Neural progenitor cell (in vitro differentiated cells): ENCODE measurements at regions not wholly inside any gene's neighbourhood (a gene's known extent, or its start where the extent isn't known, plus 50 kb on each side); places are given as distances from the start of the nearest gene placed in this dataset.

Source experiments
- DNase-seq: peaks from one replicate; pipeline ENCODE4 v3.0.0-alpha.2; 2016; ENCODE audit warnings: low spot score
- H2AFZ ChIP-seq: fragments of 200-600 bp; sonication (generic); replicated peaks from 2 replicates; pipeline ENCODE4 v1.6.1; 2016; ENCODE audit warnings: antibody characterized with exemption
- H3F3A ChIP-seq: fragments of 200-600 bp; sonication (generic); 2 replicates; pipeline ENCODE4 v1.6.1; 2016; ENCODE audit warnings: antibody characterized with exemption, low read depth
- H3K27ac ChIP-seq: fragments of 200-600 bp; sonication (generic); 2 replicates; pipeline ENCODE4 v1.5.1; 2016; ENCODE audit warnings: mild to moderate bottlenecking
- H3K27me3 ChIP-seq: fragments of 200-600 bp; sonication (generic); 2 replicates; pipeline ENCODE4 v1.6.1; 2016; ENCODE audit warnings: mild to moderate bottlenecking, moderate library complexity
- H3K36me3 ChIP-seq: fragments of 200-600 bp; sonication (generic); 2 replicates; pipeline ENCODE4 v1.5.1; 2016
- H3K4me1 ChIP-seq: fragments of 200-600 bp; sonication (generic); 2 replicates; pipeline ENCODE4 v1.6.1; 2016; ENCODE audit warnings: mixed run types
- H3K4me2 ChIP-seq: fragments of 200-600 bp; sonication (generic); 2 replicates; pipeline ENCODE4 v1.6.1; 2016
- H3K4me3 ChIP-seq: fragments of 200-600 bp; sonication (generic); 2 replicates; pipeline ENCODE4 v1.5.1; 2016
- H3K79me2 ChIP-seq: fragments of 200-600 bp; sonication (generic); 2 replicates; pipeline ENCODE4 v1.6.1; 2016; ENCODE audit warnings: low read depth
- H3K9ac ChIP-seq: fragments of 200-600 bp; sonication (generic); 2 replicates; pipeline ENCODE4 v1.6.1; 2016
- H3K9me3 ChIP-seq: fragments of 200-600 bp; sonication (generic); 2 replicates; pipeline ENCODE4 v1.5.1; 2016; ENCODE audit warnings: low read depth
- H4K20me1 ChIP-seq: fragments of 200-600 bp; sonication (generic); 2 replicates; pipeline ENCODE4 v1.6.1; 2016; ENCODE audit warnings: low read depth
- H3K27ac Mint-ChIP-seq: 3 replicates; pipeline ENCODE4 v1.8.0; 2021; ENCODE audit warnings: mixed read lengths
- H3K27me3 Mint-ChIP-seq: 2 replicates; pipeline ENCODE4 v1.8.0; 2022; ENCODE audit warnings: low read depth, mild to moderate bottlenecking, inconsistent platforms, moderate library complexity, mixed read lengths; ENCODE audit not compliant: insufficient read depth
- H3K36me3 Mint-ChIP-seq: 3 replicates; pipeline ENCODE4 v1.8.0; 2021; ENCODE audit warnings: mixed read lengths
- H3K4me1 Mint-ChIP-seq: 3 replicates; pipeline ENCODE4 v1.8.0; 2021; ENCODE audit warnings: mixed read lengths
- H3K4me3 Mint-ChIP-seq: 3 replicates; pipeline ENCODE4 v1.8.0; 2021; ENCODE audit warnings: mild to moderate bottlenecking, moderate library complexity, mixed read lengths
- H3K9me3 Mint-ChIP-seq: 3 replicates; pipeline ENCODE4 v1.8.0; 2020; ENCODE audit warnings: mixed read lengths
- CTCF ChIP-seq: fragments of 200-600 bp; sonication (generic); IDR thresholded peaks from 2 replicates; pipeline ENCODE4 v1.5.1; 2017; ENCODE audit warnings: antibody characterized with exemption, mild to moderate bottlenecking
- EZH2 ChIP-seq: fragments of 200-600 bp; sonication (generic); IDR thresholded peaks from 2 replicates; pipeline ENCODE4 v1.6.1; 2017; ENCODE audit warnings: antibody characterized with exemption, mild to moderate bottlenecking, moderate library complexity
- EZH2phosphoT487 ChIP-seq: fragments of 200-600 bp; sonication (generic); IDR thresholded peaks from 2 replicates; pipeline ENCODE4 v1.6.1; 2017; ENCODE audit warnings: antibody characterized with exemption

- Histone ChIP-seq H3K9ac (no peak overlapping the region), H3K79me2 (no peaks in the 10 kb centered on the region), H2AFZ (no peak overlapping the region), H3K36me3 (no peaks in the 10 kb centered on the region), H3K27ac (no peak overlapping the region), H3K4me1 (peaks cover 22% of the 10 kb centered on the region), H3K27me3 (no peaks in the 10 kb centered on the region), H4K20me1 (no peaks in the 10 kb centered on the region), H3K4me2 (no peak overlapping the region), H3K4me3 (no peak overlapping the region), H3K9me3 (no peaks in the 10 kb centered on the region), H3F3A (peaks cover 12% of the 10 kb centered on the region)
- Mint-ChIP-seq H3K27ac (no peak overlapping the region), H3K4me1 (peaks cover 2% of the 10 kb centered on the region), H3K36me3 (no peaks in the 10 kb centered on the region), H3K9me3 (no peaks in the 10 kb centered on the region), H3K4me3 (no peak overlapping the region), H3K27me3 (peaks cover 8% of the 10 kb centered on the region)
- TF ChIP-seq CTCF (no peak), EZH2phosphoT487 (no peak), EZH2 (no peak)
- DNase-seq, result no peak
Observed at GRCh38 chr20:59439243-59439642, 138.8 kb downstream of the EDN3 start.

GRCh38 chr20:59441306-59441705 lies 140.9 kb downstream of the EDN3 start:
- no peaks in the 10 kb centered on the region for H3K36me3 ChIP-seq
- H3K4me2 ChIP-seq, result no peak overlapping the region
- no peak overlapping the region for H3K9ac ChIP-seq
- Mint-ChIP-seq H3K27ac (no peak overlapping the region), H3K9me3 (no peaks in the 10 kb centered on the region), H3K4me3 (no peak overlapping the region), H3K4me1 (peaks cover 2% of the 10 kb centered on the region), H3K36me3 (no peaks in the 10 kb centered on the region), H3K27me3 (peaks cover 8% of the 10 kb centered on the region)
- H3K9me3 ChIP-seq, result no peaks in the 10 kb centered on the region
- no peak overlapping the region for H3K27ac ChIP-seq
- DNase-seq, result no peak
- peaks cover 12% of the 10 kb centered on the region for H3F3A ChIP-seq
- H3K79me2 ChIP-seq, result no peaks in the 10 kb centered on the region
- H3K4me3 ChIP-seq, result no peak overlapping the region
- H4K20me1 ChIP-seq, result no peaks in the 10 kb centered on the region
- H3K4me1 ChIP-seq, result peaks cover 22% of the 10 kb centered on the region
- TF ChIP-seq CTCF (no peak), EZH2 (no peak), EZH2phosphoT487 (no peak)
- H2AFZ ChIP-seq, result no peak overlapping the region
- H3K27me3 ChIP-seq, result no peaks in the 10 kb centered on the region

GRCh38 chr20:59441860-59442810 lies 141.7 kb downstream of the EDN3 start:
- H3K4me3 Mint-ChIP-seq, result no peak overlapping the region
- no peaks in the 10 kb centered on the region for H3K36me3 Mint-ChIP-seq
- peaks cover 9% of the 10 kb centered on the region for H3K27me3 Mint-ChIP-seq
- Histone ChIP-seq H3K4me3 (no peak overlapping the region), H3K27ac (no peak overlapping the region), H3K79me2 (no peaks in the 10 kb centered on the region), H3K4me1 (peaks cover 22% of the 10 kb centered on the region), H3K27me3 (no peaks in the 10 kb centered on the region), H3K4me2 (no peak overlapping the region), H4K20me1 (no peaks in the 10 kb centered on the region), H3K36me3 (no peaks in the 10 kb centered on the region), H3K9me3 (no peaks in the 10 kb centered on the region), H2AFZ (no peak overlapping the region), H3F3A (peaks cover 12% of the 10 kb centered on the region), H3K9ac (no peak overlapping the region)
- no peak for TF ChIP-seq EZH2phosphoT487
- TF ChIP-seq EZH2, result no peak
- TF ChIP-seq CTCF, result no peak
- no peaks in the 10 kb centered on the region for H3K9me3 Mint-ChIP-seq
- H3K27ac Mint-ChIP-seq, result no peak overlapping the region
- H3K4me1 Mint-ChIP-seq, result peaks cover 2% of the 10 kb centered on the region
- no peak for DNase-seq
